ENCODE measurements at regions not wholly inside any gene's neighbourhood (a gene's known extent, or its start where the extent isn't known, plus 50 kb on each side); places are given as distances from the start of the nearest gene placed in this dataset.

GRCh38 chr12:110998165-110998564, 77.8 kb upstream of the MYL2 start:
- TF ChIP-seq EZH2 (IDR thresholded peaks at IDR 0.05; ENCODE audit: borderline replicate concordance, insufficient read depth, low read length, poor library complexity, severe bottlenecking) (no peak), CTCF (IDR thresholded peaks at IDR 0.05; ENCODE audit: poor library complexity, severe bottlenecking) (no peak), REST (IDR thresholded peaks at IDR 0.05; ENCODE audit: borderline replicate concordance) (no peak), SMC3 (conservative IDR thresholded peaks at IDR 0.05; ENCODE audit: poor library complexity) (no peak), POLR2AphosphoS5 (IDR thresholded peaks at IDR 0.05) (no peak)
